Neutrophil (primary cell): ENCODE measurements at regions not wholly inside any gene's neighbourhood (a gene's known extent, or its start where the extent isn't known, plus 50 kb on each side); places are given as distances from the start of the nearest gene placed in this dataset.

ENCODE experiments used
- H3K27ac ChIP-seq: fragments of 200-600 bp; sonication (generic); 2 replicates; pipeline ENCODE4 v1.5.1; 2016; ENCODE audit warnings: mild to moderate bottlenecking, moderate library complexity
- H3K27me3 ChIP-seq: fragments of 200-600 bp; sonication (generic); 2 replicates; pipeline ENCODE4 v1.6.0; 2016; ENCODE audit warnings: mild to moderate bottlenecking
- H3K36me3 ChIP-seq: fragments of 200-600 bp; sonication (generic); 2 replicates; pipeline ENCODE4 v1.5.1; 2017
- H3K4me1 ChIP-seq, 2 experiments: fragments of 200-600 bp in 1 of 2; sonication (generic) in 1 of 2; 1 replicate in 1 of 2; 2 replicates in 1 of 2; pipeline versions ENCODE4 v1.5.1 to v1.6.1; 2013 to 2016; ENCODE audit warnings: low read depth in 1 of 2, low read length in 1 of 2, mild to moderate bottlenecking in 1 of 2, moderate library complexity in 1 of 2; ENCODE audit not compliant: control insufficient read depth in 1 of 2, insufficient read depth in 1 of 2
- H3K4me3 ChIP-seq, 2 experiments: fragments of 200-600 bp in 1 of 2; sonication (generic) in 1 of 2; 1 replicate in 1 of 2; 2 replicates in 1 of 2; pipeline ENCODE4 v1.5.1; 2013 to 2016; ENCODE audit warnings: low read depth in 1 of 2, low read length in 1 of 2, mild to moderate bottlenecking in 1 of 2, moderate library complexity in 1 of 2
- H3K9me3 ChIP-seq: fragments of 200-600 bp; sonication (generic); 2 replicates; pipeline ENCODE4 v1.5.1; 2016
- CTCF ChIP-seq: fragments of 200-600 bp; sonication (generic); IDR thresholded peaks from 2 replicates; pipeline ENCODE4 v1.5.1; 2016; ENCODE audit warnings: antibody characterized with exemption

- Histone ChIP-seq H3K27ac (no peak overlapping the region), H3K4me3 (no peak overlapping the region), H3K36me3 (no peaks in the 10 kb centered on the region), H3K4me1 (no peaks in the 10 kb centered on the region), H3K9me3 (no peaks in the 10 kb centered on the region), H3K27me3 (no peaks in the 10 kb centered on the region)
- no peak for TF ChIP-seq CTCF
Measured at GRCh38 chr1:67576474-67576873, 108.5 kb upstream of the GADD45A start.

GRCh38 chr1:67577646-67578045 lies 107.4 kb upstream of the GADD45A start:
- no peaks in the 10 kb centered on the region for H3K9me3 ChIP-seq
- H3K27me3 ChIP-seq = no peaks in the 10 kb centered on the region

GRCh38 chr1:67578397-67579020 lies 106.5 kb upstream of the GADD45A start:
- no peak overlapping the region for H3K27ac ChIP-seq
- H3K4me3 ChIP-seq = no peak overlapping the region
- H3K9me3 ChIP-seq = no peaks in the 10 kb centered on the region
- no peaks in the 10 kb centered on the region for H3K27me3 ChIP-seq
- no peaks in the 10 kb centered on the region for H3K36me3 ChIP-seq
- no peaks in the 10 kb centered on the region for H3K4me1 ChIP-seq
- no peak for TF ChIP-seq CTCF

More at GRCh38 chr1:67577646-67578045, 107.4 kb upstream of the GADD45A start:
- no peak for TF ChIP-seq CTCF
- Histone ChIP-seq H3K36me3 (no peaks in the 10 kb centered on the region), H3K4me3 (no peak overlapping the region), H3K27ac (no peak overlapping the region), H3K4me1 (no peaks in the 10 kb centered on the region)

- no peaks in the 10 kb centered on the region for H3K4me1 ChIP-seq
- H3K4me3 ChIP-seq = no peak overlapping the region
- no peak for TF ChIP-seq CTCF
- H3K27ac ChIP-seq = no peak overlapping the region
- H3K9me3 ChIP-seq = no peaks in the 10 kb centered on the region
- no peaks in the 10 kb centered on the region for H3K36me3 ChIP-seq
- no peaks in the 10 kb centered on the region for H3K27me3 ChIP-seq
Measured at GRCh38 chr1:67579623-67580394, 105.2 kb upstream of the GADD45A start.

- Histone ChIP-seq H3K27me3 (no peaks in the 10 kb centered on the region), H3K27ac (no peak overlapping the region), H3K36me3 (no peaks in the 10 kb centered on the region), H3K4me1 (no peaks in the 10 kb centered on the region), H3K9me3 (no peaks in the 10 kb centered on the region), H3K4me3 (no peak overlapping the region)
- no peak for TF ChIP-seq CTCF
Measured at GRCh38 chr1:67580691-67581403, 104.2 kb upstream of the GADD45A start.
